AG09319 (cell line): ENCODE measurements at regions not wholly inside any gene's neighbourhood (a gene's known extent, or its start where the extent isn't known, plus 50 kb on each side); places are given as distances from the start of the nearest gene placed in this dataset.

ENCODE experiments used
- DNase-seq: peaks from one replicate; pipeline ENCODE4 v3.0.0-alpha.2; 2010; ENCODE audit warnings: low read depth; ENCODE audit errors: extremely low read depth
- CTCF ChIP-seq: IDR thresholded peaks from 2 replicates; pipeline ENCODE4 v1.5.1; 2011; ENCODE audit warnings: low read depth, mild to moderate bottlenecking, inconsistent platforms, low read length, moderate library complexity

GRCh38 chr6:81387163-81387562 lies 365.3 kb downstream of the TENT5A start:
- TF ChIP-seq CTCF, result no peak
- DNase-seq, result no peak

GRCh38 chr6:81384921-81385320 lies 367.6 kb downstream of the TENT5A start:
- no peak for DNase-seq
- TF ChIP-seq CTCF, result no peak

GRCh38 chr6:81383472-81383871 lies 369.0 kb downstream of the TENT5A start:
- no peak for TF ChIP-seq CTCF
- no peak for DNase-seq

- no peak for TF ChIP-seq CTCF
- DNase-seq, result no peak
Measured at GRCh38 chr6:81382852-81383251, 369.6 kb downstream of the TENT5A start.

- no peak for DNase-seq
- no peak for TF ChIP-seq CTCF
Measured at GRCh38 chr6:81381382-81381916, 371.0 kb downstream of the TENT5A start.

- no peak for TF ChIP-seq CTCF
- no peak for DNase-seq
Measured at GRCh38 chr6:81380718-81381338, 371.7 kb downstream of the TENT5A start.

GRCh38 chr6:81376745-81377144 lies 375.7 kb downstream of the TENT5A start:
- no peak for TF ChIP-seq CTCF

More at GRCh38 chr6:81376745-81377144, 375.7 kb downstream of the TENT5A start:
- DNase-seq, result no peak
